H1 (cell line): ENCODE measurements at regions not wholly inside any gene's neighbourhood (a gene's known extent, or its start where the extent isn't known, plus 50 kb on each side); places are given as distances from the start of the nearest gene placed in this dataset.

Experiments used
- CTCF ChIA-PET: fragments of 300-600 bp; sonication (Branson Sonifier 250); formaldehyde crosslinking; loops from one replicate; lab custom pipeline; 2021; ENCODE audit not compliant: partially characterized antibody; lab: Charles Lee
- POLR2A ChIA-PET: fragments of 300-600 bp; sonication (Branson Sonifier 250); formaldehyde crosslinking; loops from one replicate; lab custom pipeline; 2021; ENCODE audit warnings: inconsistent platforms; ENCODE audit not compliant: partially characterized antibody; lab: Charles Lee
- DNase-seq, 2 experiments: peaks; one replicate each; pipeline versions ENCODE4 v3.0.0 to v3.0.0-alpha.2; 2010 to 2022; ENCODE audit warnings: low spot score in 2 of 2, low read depth in 1 of 2, mixed read lengths in 1 of 2
- FAIRE-seq: peaks from 2 replicates; lab custom pipeline; 2011; peaks lifted over from hg19 to GRCh38; lab: Jason Lieb, UNC
- H2AFZ ChIP-seq: 2 replicates; pipeline ENCODE4 v1.8.1; 2012; ENCODE audit warnings: low read length, inconsistent platforms
- H2AK5ac ChIP-seq: 2 replicates; pipeline ENCODE4 v1.6.1; 2013; ENCODE audit warnings: low read depth, low read length
- H2BK120ac ChIP-seq: replicated peaks from 2 replicates; pipeline ENCODE3; 2013; ENCODE audit warnings: low read depth, low read length, inconsistent platforms
- H2BK12ac ChIP-seq: 2 replicates; pipeline ENCODE4 v1.6.1; 2013; ENCODE audit warnings: low read depth, low read length
- H2BK15ac ChIP-seq: 2 replicates; pipeline ENCODE4 v1.6.1; 2013; ENCODE audit warnings: low read length
- H2BK20ac ChIP-seq: 2 replicates; pipeline ENCODE4 v1.6.1; 2013; ENCODE audit warnings: low read length
- H2BK5ac ChIP-seq: 2 replicates; pipeline ENCODE4 v1.6.1; 2013; ENCODE audit warnings: low read depth, low read length
- H3K14ac ChIP-seq: 2 replicates; pipeline ENCODE4 v1.6.1; 2013; ENCODE audit warnings: inconsistent platforms; ENCODE audit not compliant: insufficient read length
- H3K18ac ChIP-seq: 2 replicates; pipeline ENCODE4 v1.6.1; 2013; ENCODE audit warnings: low read length; ENCODE audit errors: extremely low read depth
- H3K23ac ChIP-seq: 2 replicates; pipeline ENCODE4 v1.6.1; 2013; ENCODE audit warnings: inconsistent platforms; ENCODE audit not compliant: insufficient read length
- H3K23me2 ChIP-seq: 2 replicates; pipeline ENCODE4 v1.6.1; 2013; ENCODE audit warnings: low read depth, low read length
- H3K27ac ChIP-seq: 2 replicates; pipeline ENCODE4 v1.6.1; 2011; ENCODE audit warnings: low read depth, low read length, inconsistent platforms
- H3K27me3 ChIP-seq, 4 experiments: replicated peaks in 1 of 4; 1 replicate in 1 of 4; 2 replicates in 3 of 4; pipeline versions ENCODE4 v1.6.1 to v1.8.1; 2011 to 2013; ENCODE audit warnings: low read length in 3 of 4, mild to moderate bottlenecking in 3 of 4, inconsistent platforms in 2 of 4, mixed read lengths in 2 of 4, moderate library complexity in 1 of 4; ENCODE audit not compliant: control insufficient read depth in 3 of 4, insufficient read depth in 3 of 4; ENCODE audit errors: extremely low read depth in 1 of 4
- H3K36me3 ChIP-seq, 4 experiments: 2 replicates each; pipeline versions ENCODE4 v1.6.1 to v1.8.1; 2011 to 2013; ENCODE audit warnings: mild to moderate bottlenecking in 4 of 4, low read length in 3 of 4, moderate library complexity in 2 of 4, control low read depth in 1 of 4, inconsistent platforms in 1 of 4; ENCODE audit not compliant: insufficient read depth in 4 of 4, control insufficient read depth in 2 of 4
- H3K4ac ChIP-seq: replicated peaks from 2 replicates; pipeline ENCODE3; 2013; ENCODE audit warnings: low read length, low read depth, mixed read lengths, inconsistent platforms; ENCODE audit not compliant: insufficient read length
- H3K4me1 ChIP-seq, 4 experiments: replicated peaks in 1 of 4; 1 replicate in 1 of 4; 2 replicates in 3 of 4; pipeline versions ENCODE4 v1.6.1 to v1.8.1; 2011 to 2013; ENCODE audit warnings: low read length in 3 of 4, inconsistent platforms in 2 of 4, mixed read lengths in 1 of 4; ENCODE audit not compliant: insufficient read depth in 4 of 4, control insufficient read depth in 3 of 4
- H3K4me2 ChIP-seq, 2 experiments: 2 replicates each; pipeline versions ENCODE4 v1.6.1 to v1.8.1; 2011 to 2013; ENCODE audit warnings: low read depth in 2 of 2, low read length in 2 of 2, control low read depth in 1 of 2, inconsistent platforms in 1 of 2, mild to moderate bottlenecking in 1 of 2; ENCODE audit not compliant: insufficient read depth in 1 of 2
- H3K4me3 ChIP-seq, 4 experiments: fragments of 200-600, 300-600 bp in 1 of 4; sonication (generic), shearing (Covaris generic), sonication (Bioruptor Twin) in 1 of 4; 2 replicates each; pipeline versions ENCODE4 v1.5.1 to v1.8.1; 2011 to 2016; ENCODE audit warnings: low read length in 4 of 4, low read depth in 3 of 4, control low read depth in 2 of 4, inconsistent platforms in 2 of 4, mild to moderate bottlenecking in 2 of 4, mixed read lengths in 1 of 4, moderate library complexity in 1 of 4; ENCODE audit not compliant: insufficient read depth in 2 of 4; ENCODE audit errors: extremely low read depth in 1 of 4
- H3K56ac ChIP-seq: replicated peaks from 2 replicates; pipeline ENCODE3; 2013; ENCODE audit warnings: low read depth, mild to moderate bottlenecking, mixed read lengths, low read length, inconsistent platforms; ENCODE audit not compliant: insufficient read length
- H3K79me1 ChIP-seq: 2 replicates; pipeline ENCODE4 v1.6.1; 2013; ENCODE audit warnings: low read depth, low read length, control low read depth
- H3K79me2 ChIP-seq, 2 experiments: 2 replicates each; pipeline versions ENCODE4 v1.6.1 to v1.8.1; 2012 to 2013; ENCODE audit warnings: low read length in 2 of 2, mild to moderate bottlenecking in 2 of 2, inconsistent platforms in 1 of 2; ENCODE audit not compliant: insufficient read depth in 2 of 2, control insufficient read depth in 1 of 2
- H3K9ac ChIP-seq, 4 experiments: replicated peaks in 1 of 4; 1 replicate in 1 of 4; 2 replicates in 3 of 4; pipeline versions ENCODE4 v1.6.1 to v1.8.1; 2011 to 2013; ENCODE audit warnings: low read depth in 3 of 4, low read length in 3 of 4, control low read depth in 2 of 4, mild to moderate bottlenecking in 2 of 4, moderate library complexity in 2 of 4, inconsistent platforms in 1 of 4; ENCODE audit errors: extremely low read depth in 1 of 4
- H3K9me3 ChIP-seq, 2 experiments: 2 replicates each; pipeline versions ENCODE4 v1.6.1 to v1.8.1; 2012 to 2013; ENCODE audit warnings: mild to moderate bottlenecking in 2 of 2, moderate library complexity in 2 of 2, control low read depth in 1 of 2, inconsistent platforms in 1 of 2, low read depth in 1 of 2, low read length in 1 of 2, mixed read lengths in 1 of 2; ENCODE audit not compliant: insufficient read depth in 2 of 2
- H4K20me1 ChIP-seq, 2 experiments: replicated peaks in 1 of 2; 2 replicates each; pipeline versions ENCODE3 to v1.8.1; 2011 to 2013; ENCODE audit warnings: inconsistent platforms in 2 of 2, low read length in 2 of 2, mild to moderate bottlenecking in 1 of 2; ENCODE audit not compliant: insufficient read depth in 2 of 2, control insufficient read depth in 1 of 2
- H4K5ac ChIP-seq: 2 replicates; pipeline ENCODE4 v1.6.1; 2013; ENCODE audit warnings: low read length, low read depth, mixed read lengths, inconsistent platforms; ENCODE audit not compliant: insufficient read length
- H4K8ac ChIP-seq: 2 replicates; pipeline ENCODE4 v1.8.0; 2013; ENCODE audit warnings: mild to moderate bottlenecking, moderate library complexity, low read length, inconsistent platforms; ENCODE audit not compliant: insufficient read depth; ENCODE audit errors: extremely low read depth
- H4K91ac ChIP-seq: replicated peaks from 2 replicates; pipeline ENCODE3; 2013; ENCODE audit warnings: low read length, mixed read lengths, inconsistent platforms; ENCODE audit not compliant: insufficient read length
- CBX8 ChIP-seq: fragments of 300-800, 300-1000 bp; sonication (generic); IDR thresholded peaks from 2 replicates; pipeline ENCODE4 v1.7.1; 2016; ENCODE audit warnings: low read depth, low read length, borderline replicate concordance
- CHD1 ChIP-seq: IDR thresholded peaks from 2 replicates; pipeline ENCODE4 v1.6.1; 2012; ENCODE audit warnings: low read depth, low read length, improper control_type of control experiment
- EGR1 ChIP-seq: IDR thresholded peaks from 2 replicates; pipeline ENCODE4 v1.6.1; 2011; ENCODE audit warnings: low read depth, low read length, borderline replicate concordance
- FOSL1 ChIP-seq: IDR thresholded peaks from 2 replicates; pipeline ENCODE4 v1.6.1; 2011; ENCODE audit warnings: mild to moderate bottlenecking, low read depth, low read length, moderate library complexity; ENCODE audit not compliant: insufficient read depth
- HDAC6 ChIP-seq: IDR thresholded peaks from one replicate; pipeline ENCODE4 v1.7.1; 2012; ENCODE audit warnings: low read depth, mild to moderate bottlenecking, inconsistent platforms, low read length, moderate library complexity
- KDM1A ChIP-seq: fragments of 200-600, 300-600 bp; sonication (generic); IDR thresholded peaks from 2 replicates; pipeline ENCODE4 v1.7.1; 2016; ENCODE audit warnings: mild to moderate bottlenecking, low read length, borderline replicate concordance
- KDM4A ChIP-seq: IDR thresholded peaks from one replicate; pipeline ENCODE4 v1.7.1; 2012; ENCODE audit warnings: low read depth, mild to moderate bottlenecking, moderate library complexity, low read length, inconsistent platforms; ENCODE audit not compliant: severe bottlenecking
- KDM5A ChIP-seq: fragments of 200-600 bp; IDR thresholded peaks from 2 replicates; pipeline ENCODE4 v1.7.1; 2012; ENCODE audit warnings: mild to moderate bottlenecking, low read length, inconsistent platforms, mixed read lengths
- NANOG ChIP-seq: IDR thresholded peaks from 2 replicates; pipeline ENCODE4 v1.6.1; 2011; ENCODE audit warnings: low read length, low read depth, mild to moderate bottlenecking, inconsistent platforms; ENCODE audit not compliant: insufficient read depth, poor library complexity, severe bottlenecking
- POLR2A ChIP-seq, 2 experiments: IDR thresholded peaks; 1 replicate in 1 of 2; 2 replicates in 1 of 2; pipeline ENCODE4 v1.6.1; 2011; ENCODE audit warnings: low read depth in 2 of 2, low read length in 2 of 2, mild to moderate bottlenecking in 2 of 2; ENCODE audit errors: control extremely low read depth in 1 of 2
- POLR2AphosphoS5 ChIP-seq: IDR thresholded peaks from 2 replicates; pipeline ENCODE4 v1.6.1; 2011; ENCODE audit warnings: low read depth, low read length
- RAD21 ChIP-seq, 2 experiments: IDR thresholded peaks in 1 of 2; conservative IDR thresholded peaks in 1 of 2; 2 replicates each; pipeline ENCODE4 v1.6.1; 2011; ENCODE audit warnings: low read depth in 2 of 2, low read length in 2 of 2, improper control_type of control experiment in 1 of 2, inconsistent platforms in 1 of 2, mild to moderate bottlenecking in 1 of 2, moderate library complexity in 1 of 2
- SIX5 ChIP-seq: IDR thresholded peaks from 2 replicates; pipeline ENCODE4 v1.6.1; 2011; ENCODE audit warnings: mild to moderate bottlenecking, low read depth, low read length
- TAF7 ChIP-seq: optimal IDR thresholded peaks from 2 replicates; pipeline ENCODE3; 2011; ENCODE audit warnings: low read depth, mild to moderate bottlenecking, inconsistent platforms, low read length, moderate library complexity, borderline replicate concordance
- ZNF274 ChIP-seq: IDR thresholded peaks from 2 replicates; pipeline ENCODE4 v1.7.0; 2012; ENCODE audit warnings: low read length, borderline replicate concordance; ENCODE audit errors: extremely low read depth
- WGBS, 2 experiments: shearing (Covaris generic) in 1 of 2; methylation state at CpG; one replicate each; pipeline versions ENCODE4 v1.1.6 to v1.1.7; 2013 to 2015; ENCODE audit warnings: low lambda C conversion rate in 2 of 2, mixed read lengths in 2 of 2, inconsistent platforms in 1 of 2, low coverage in 1 of 2, missing lambda C conversion rate in 1 of 2; ENCODE audit not compliant: insufficient replicate concordance in 2 of 2, insufficient coverage in 1 of 2, insufficient read length in 1 of 2; ENCODE audit errors: extremely low coverage in 1 of 2, missing lambda C conversion rate in 1 of 2; 5-methylcytosine and 5-hydroxymethylcytosine counted together

DNA sequence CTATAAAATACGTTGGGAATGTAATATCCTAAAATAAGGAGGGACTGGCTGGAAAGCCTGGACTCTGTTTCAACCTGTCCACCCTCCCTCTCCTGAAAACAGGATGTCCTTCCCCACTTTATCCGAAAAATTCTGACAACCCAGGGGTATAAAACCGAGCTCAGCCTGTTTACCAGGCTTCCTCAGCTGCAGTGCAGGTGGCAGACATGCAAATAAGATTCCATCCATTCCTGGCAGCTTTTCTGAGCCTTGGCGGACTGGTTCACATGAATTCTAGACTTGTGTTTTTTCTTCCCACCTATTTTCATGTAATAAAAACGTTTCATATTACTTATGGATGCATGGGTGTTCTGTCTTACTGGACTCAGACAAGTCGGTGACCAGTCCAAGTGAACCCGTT lies 479.3 kb downstream of the KCNJ18 start:
- ChIA-PET POLR2A (no interaction called here), CTCF (interaction anchor here (1.3 kb wide), 1 partner anchor 26 kb away, joined by 3 read pairs; no protein-coding TSS in a partner anchor)
- H3K18ac ChIP-seq, result no peak overlapping the region
- DNase-seq (no peak), FAIRE-seq (no peak)
- no peak overlapping the region for H2BK12ac ChIP-seq
- H3K4me1 ChIP-seq, result no peaks in the 10 kb centered on the region
- no peak overlapping the region for H4K8ac ChIP-seq
- H3K79me2 ChIP-seq, result no peaks in the 10 kb centered on the region
- H2BK120ac ChIP-seq, result no peak overlapping the region
- H2BK20ac ChIP-seq, result no peak overlapping the region
- H3K23me2 ChIP-seq, result no peaks in the 10 kb centered on the region
- H3K36me3 ChIP-seq, result no peaks in the 10 kb centered on the region
- H3K27ac ChIP-seq, result no peak overlapping the region
- H3K56ac ChIP-seq, result no peak overlapping the region
- no peaks in the 10 kb centered on the region for H4K20me1 ChIP-seq
- H2AFZ ChIP-seq, result no peak overlapping the region
- no peaks in the 10 kb centered on the region for H3K79me1 ChIP-seq
- H3K9me3 ChIP-seq, result peaks cover 25 to 33% of the 10 kb centered on the region in 2 experiments
- H2BK5ac ChIP-seq, result no peak overlapping the region
- H4K5ac ChIP-seq, result no peak overlapping the region
- no peak overlapping the region for H3K4me3 ChIP-seq
- H3K4me2 ChIP-seq, result no peak overlapping the region
- no peak overlapping the region for H3K14ac ChIP-seq
- H3K27me3 ChIP-seq, result no peaks in the 10 kb centered on the region
- no peak overlapping the region for H4K91ac ChIP-seq
- H2BK15ac ChIP-seq, result no peak overlapping the region
- no peak overlapping the region for H3K9ac ChIP-seq
- no peak overlapping the region for H2AK5ac ChIP-seq
- no peak overlapping the region for H3K23ac ChIP-seq
- no peak overlapping the region for H3K4ac ChIP-seq
- WGBS, 2 experiments, result 53% methylated on average over 7 of the region's 7 CpGs; no CpG with 5 or more reads in 1 of the 2 experiments
- TF ChIP-seq RAD21 (IDR thresholded peaks at IDR 0.05 in 1 of 2, conservative IDR thresholded peaks at IDR 0.05 in 1 of 2; ENCODE audit: low read depth in 2 of 2, low read length in 2 of 2) (no peak), CHD1 (no peak), CBX8 (no peak), HDAC6 (no peak), POLR2A (IDR thresholded peaks at IDR 0.05; ENCODE audit: control extremely low read depth in 1 of 2, low read depth in 2 of 2, low read length in 2 of 2) (no peak), KDM5A (no peak), ZNF274 (no peak), TAF7 (no peak), KDM1A (no peak), NANOG (no peak), POLR2AphosphoS5 (no peak), EGR1 (no peak), SIX5 (no peak), KDM4A (no peak), FOSL1 (no peak)
